ENCODE measurements at regions not wholly inside any gene's neighbourhood (a gene's known extent, or its start where the extent isn't known, plus 50 kb on each side); places are given as distances from the start of the nearest gene placed in this dataset.

DNA sequence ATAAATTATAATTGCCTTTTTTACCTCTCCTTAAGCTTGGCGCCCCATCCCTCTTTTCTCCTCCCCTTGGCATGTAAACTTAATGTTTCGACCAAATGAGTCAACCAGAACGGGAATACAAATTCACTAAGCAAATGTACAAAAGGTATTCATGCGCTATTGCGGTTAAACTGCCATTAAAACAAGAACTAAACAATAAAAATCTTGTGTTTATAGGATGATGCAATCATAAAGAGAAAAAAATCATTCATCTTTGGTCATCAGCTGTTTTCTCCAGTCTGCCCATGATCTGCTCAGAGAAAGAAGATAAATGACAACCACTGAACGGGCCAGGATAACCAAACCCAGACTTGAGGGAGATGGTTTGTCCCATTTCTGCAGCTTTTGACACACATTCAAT lies 534.2 kb upstream of the PLXNA2 start:
- Histone ChIP-seq H3K27me3 (replicated peaks) (no peaks in the 10 kb centered on the region; the same call in 1 of the 2 replicates), H3K4me1 (replicated peaks) (no peaks in the 10 kb centered on the region), H3K4me3 (no peak overlapping the region), H3K9me3 (replicated peaks) (no peaks in the 10 kb centered on the region), H3K27ac (no peak overlapping the region), H3K36me3 (no peaks in the 10 kb centered on the region)
- DNase-seq (ENCODE audit: low read depth in 1 of 2, low spot score in 2 of 2): no peak

- H3K36me3 ChIP-seq: no peaks in the 10 kb centered on the region
- H3K27ac ChIP-seq: no peak overlapping the region
- no peak overlapping the region for H3K4me3 ChIP-seq
- no peak for DNase-seq (ENCODE audit: low read depth in 1 of 2, low spot score in 2 of 2)
- no peaks in the 10 kb centered on the region; the same call in 1 of the 2 replicates for H3K27me3 ChIP-seq (replicated peaks)
- no peaks in the 10 kb centered on the region for H3K9me3 ChIP-seq (replicated peaks)
- H3K4me1 ChIP-seq (replicated peaks): no peaks in the 10 kb centered on the region
These were observed 537.3 kb upstream of the PLXNA2 start for GRCh38 chr1:208781391-208782045.

- no peak for DNase-seq (ENCODE audit: low read depth in 1 of 2, low spot score in 2 of 2)
- Histone ChIP-seq H3K4me3 (no peak overlapping the region), H3K9me3 (replicated peaks) (no peaks in the 10 kb centered on the region), H3K36me3 (no peaks in the 10 kb centered on the region), H3K27me3 (replicated peaks) (no peaks in the 10 kb centered on the region; the same call in 1 of the 2 replicates), H3K27ac (no peak overlapping the region), H3K4me1 (replicated peaks) (no peaks in the 10 kb centered on the region)
These were observed 538.0 kb upstream of the PLXNA2 start for GRCh38 chr1:208782186-208782585.

GRCh38 chr1:208785629-208786028 lies 541.4 kb upstream of the PLXNA2 start:
- no peak overlapping the region for H3K4me3 ChIP-seq
- H3K27me3 ChIP-seq (replicated peaks): no peaks in the 10 kb centered on the region
- no peak for DNase-seq (ENCODE audit: low read depth in 1 of 2, low spot score in 2 of 2)
- no peaks in the 10 kb centered on the region for H3K9me3 ChIP-seq (replicated peaks)
- H3K27ac ChIP-seq: no peak overlapping the region
- no peaks in the 10 kb centered on the region for H3K36me3 ChIP-seq
- H3K4me1 ChIP-seq (replicated peaks): no peaks in the 10 kb centered on the region

GRCh38 chr1:208787219-208787618 lies 543.0 kb upstream of the PLXNA2 start:
- Histone ChIP-seq H3K36me3 (no peaks in the 10 kb centered on the region), H3K27me3 (replicated peaks) (no peaks in the 10 kb centered on the region), H3K4me1 (replicated peaks) (no peaks in the 10 kb centered on the region), H3K9me3 (replicated peaks) (no peaks in the 10 kb centered on the region), H3K27ac (no peak overlapping the region), H3K4me3 (no peak overlapping the region)
- no peak for DNase-seq (ENCODE audit: low read depth in 1 of 2, low spot score in 2 of 2)

GRCh38 chr1:208788013-208788540 lies 543.9 kb upstream of the PLXNA2 start:
- Histone ChIP-seq H3K27ac (no peak overlapping the region), H3K36me3 (no peaks in the 10 kb centered on the region), H3K4me3 (no peak overlapping the region), H3K27me3 (replicated peaks) (no peaks in the 10 kb centered on the region), H3K9me3 (replicated peaks) (no peaks in the 10 kb centered on the region), H3K4me1 (replicated peaks) (no peaks in the 10 kb centered on the region)
- no peak for DNase-seq (ENCODE audit: low read depth in 1 of 2, low spot score in 2 of 2)

DNA sequence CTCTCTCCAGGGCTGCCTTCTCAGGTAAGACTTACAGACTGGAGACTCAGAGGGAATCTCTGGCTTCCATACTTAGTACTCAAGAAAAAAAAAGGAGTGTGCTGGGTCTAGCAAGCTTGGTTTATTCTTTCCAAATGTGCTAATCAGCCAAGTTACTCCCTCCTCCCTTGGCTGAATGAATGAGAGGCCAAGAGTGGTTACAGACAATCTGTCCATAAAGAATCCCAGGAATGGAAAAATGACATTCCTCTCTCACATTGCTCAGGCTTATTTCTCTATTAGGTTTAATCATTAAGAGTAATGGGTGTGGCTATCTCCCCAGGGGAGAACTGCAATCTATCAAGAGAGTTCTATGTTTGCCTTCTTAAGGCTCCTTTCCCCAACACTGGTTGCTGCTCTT lies 547.3 kb upstream of the PLXNA2 start:
- no peak overlapping the region for H3K4me3 ChIP-seq
- DNase-seq (ENCODE audit: low read depth in 1 of 2, low spot score in 2 of 2): peak in 1 of 2 experiments; percentile 7
- H3K27me3 ChIP-seq (replicated peaks): no peaks in the 10 kb centered on the region
- H3K4me1 ChIP-seq (replicated peaks): no peaks in the 10 kb centered on the region
- no peak overlapping the region for H3K27ac ChIP-seq
- H3K36me3 ChIP-seq: no peaks in the 10 kb centered on the region
- H3K9me3 ChIP-seq (replicated peaks): no peaks in the 10 kb centered on the region

- Histone ChIP-seq H3K27ac (no peak overlapping the region), H3K4me1 (replicated peaks) (no peaks in the 10 kb centered on the region), H3K27me3 (replicated peaks) (0 out of 2 replicates have a peak, but pooled peaks cover 2% of the 10 kb centered on the region), H3K9me3 (replicated peaks) (no peaks in the 10 kb centered on the region), H3K4me3 (no peak overlapping the region), H3K36me3 (no peaks in the 10 kb centered on the region)
- no peak for DNase-seq (ENCODE audit: low read depth in 1 of 2, low spot score in 2 of 2)
These were observed 549.7 kb upstream of the PLXNA2 start for GRCh38 chr1:208793861-208794345.

GRCh38 chr1:208799186-208799585 lies 555.0 kb upstream of the PLXNA2 start:
- Histone ChIP-seq H3K4me3 (no peak overlapping the region), H3K36me3 (no peaks in the 10 kb centered on the region), H3K27me3 (replicated peaks) (peaks cover 6% of the 10 kb centered on the region), H3K4me1 (replicated peaks) (no peaks in the 10 kb centered on the region), H3K9me3 (replicated peaks) (no peaks in the 10 kb centered on the region), H3K27ac (no peak overlapping the region)
- DNase-seq (ENCODE audit: low read depth in 1 of 2, low spot score in 2 of 2): no peak

DNA sequence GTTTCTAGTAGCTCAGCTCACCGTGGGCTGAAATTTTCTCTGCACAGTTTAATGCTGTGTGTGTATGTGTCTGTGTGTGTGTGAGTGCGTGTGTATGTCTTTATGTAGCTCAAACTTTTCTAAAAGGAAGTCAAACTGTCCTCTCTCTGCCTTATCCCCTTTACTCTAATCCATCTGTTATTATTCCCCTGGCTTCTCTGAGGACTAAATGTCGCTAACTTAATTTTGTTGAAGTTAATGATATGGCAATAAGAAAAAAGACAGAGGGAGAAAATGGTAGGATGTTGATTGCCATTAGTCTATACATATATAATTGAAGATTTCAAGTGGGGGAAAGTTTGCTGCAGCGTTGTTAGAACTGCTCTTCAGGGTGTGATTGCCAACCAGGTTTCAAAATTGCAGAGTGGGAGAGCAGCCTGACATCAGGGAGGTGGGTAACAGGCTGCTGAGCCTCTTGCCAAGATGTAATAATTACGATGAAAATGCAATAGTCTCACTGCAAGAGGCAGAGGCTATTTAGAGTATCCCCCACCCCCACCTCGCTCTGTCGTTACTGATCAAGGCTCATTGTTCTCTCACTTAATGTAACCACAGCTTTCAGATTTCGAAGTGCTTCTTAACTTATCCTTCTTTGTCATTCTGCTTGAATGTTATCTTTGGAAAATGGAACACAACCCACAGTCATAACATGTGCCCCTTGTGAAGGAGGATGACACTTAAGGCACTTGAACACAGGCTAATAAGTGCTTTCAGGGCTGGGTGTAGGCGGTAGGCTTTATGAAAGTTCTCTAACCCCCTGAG lies 559.0 kb upstream of the PLXNA2 start:
- Histone ChIP-seq H3K9me3 (replicated peaks) (no peaks in the 10 kb centered on the region), H3K4me3 (no peak overlapping the region), H3K4me1 (replicated peaks) (no peaks in the 10 kb centered on the region), H3K36me3 (no peaks in the 10 kb centered on the region), H3K27me3 (replicated peaks) (peaks cover 4% of the 10 kb centered on the region), H3K27ac (no peak overlapping the region)
- peak in 1 of 2 experiments; percentile 7 for DNase-seq (ENCODE audit: low read depth in 1 of 2, low spot score in 2 of 2)

- H3K36me3 ChIP-seq: no peaks in the 10 kb centered on the region
- H3K27ac ChIP-seq: no peak overlapping the region
- no peaks in the 10 kb centered on the region for H3K4me1 ChIP-seq (replicated peaks)
- DNase-seq (ENCODE audit: low read depth in 1 of 2, low spot score in 2 of 2): no peak
- no peaks in the 10 kb centered on the region for H3K9me3 ChIP-seq (replicated peaks)
- H3K4me3 ChIP-seq: no peak overlapping the region
- no peaks in the 10 kb centered on the region for H3K27me3 ChIP-seq (replicated peaks)
These were observed 563.4 kb upstream of the PLXNA2 start for GRCh38 chr1:208807446-208808127.

DNA sequence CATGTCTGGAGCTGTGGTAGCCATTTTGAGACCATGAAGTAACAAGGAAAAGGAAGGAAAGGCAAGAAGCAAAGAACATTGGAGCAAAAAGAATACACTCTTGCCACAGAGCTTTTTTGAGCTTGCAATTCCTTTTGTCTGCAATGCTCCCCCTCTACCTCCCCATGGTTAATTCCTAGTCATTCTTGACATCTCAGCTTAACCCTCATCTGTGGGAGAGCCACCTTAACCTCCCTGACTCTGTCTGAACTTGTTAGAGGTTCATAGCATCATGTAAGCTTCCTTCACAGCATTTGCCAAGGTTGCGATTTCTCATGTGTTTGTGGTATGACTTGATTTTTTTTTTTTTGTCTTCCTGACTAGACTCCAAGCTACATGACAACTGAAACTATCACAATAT lies 564.1 kb upstream of the PLXNA2 start:
- no peaks in the 10 kb centered on the region for H3K4me1 ChIP-seq (replicated peaks)
- DNase-seq (ENCODE audit: low read depth in 1 of 2, low spot score in 2 of 2): no peak
- no peaks in the 10 kb centered on the region for H3K9me3 ChIP-seq (replicated peaks)
- H3K36me3 ChIP-seq: no peaks in the 10 kb centered on the region
- no peaks in the 10 kb centered on the region for H3K27me3 ChIP-seq (replicated peaks)
- no peak overlapping the region for H3K27ac ChIP-seq
- no peak overlapping the region for H3K4me3 ChIP-seq

DNA sequence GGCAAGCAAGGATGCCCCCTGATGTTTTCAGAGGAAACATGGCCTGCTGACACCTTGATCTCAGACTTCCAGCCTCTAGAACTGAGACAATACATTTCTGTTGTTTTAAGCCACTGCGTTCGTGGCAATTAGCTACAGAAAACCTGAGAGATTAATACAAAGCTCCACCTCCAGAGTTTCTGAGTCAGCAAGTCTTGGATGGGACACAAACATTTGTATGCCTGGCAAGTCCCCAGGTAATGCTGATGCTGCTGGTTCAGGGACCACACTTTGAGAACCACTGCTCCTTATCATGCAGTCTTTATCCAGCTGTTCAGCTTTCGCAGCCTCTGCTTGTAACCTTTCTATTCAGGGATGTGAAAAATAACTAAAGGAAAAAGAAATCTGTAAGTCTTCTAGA lies 565.7 kb upstream of the PLXNA2 start:
- Histone ChIP-seq H3K4me1 (replicated peaks) (no peaks in the 10 kb centered on the region), H3K27ac (no peak overlapping the region), H3K9me3 (replicated peaks) (no peaks in the 10 kb centered on the region)

More for the DNA sequence above, 565.7 kb upstream of the PLXNA2 start:
- Histone ChIP-seq H3K4me3 (no peak overlapping the region), H3K27me3 (replicated peaks) (no peaks in the 10 kb centered on the region), H3K36me3 (no peaks in the 10 kb centered on the region)
- DNase-seq (ENCODE audit: low read depth in 1 of 2, low spot score in 2 of 2): no peak

Data from SJSA1 (cell line).